Right forelimb (tissue), 1 donor: ENCODE measurements at regions not wholly inside any gene's neighbourhood (a gene's known extent, or its start where the extent isn't known, plus 50 kb on each side); places are given as distances from the start of the nearest gene placed in this dataset.

ENCODE experiments used
- DNase-seq: peaks from one replicate; pipeline ENCODE4 v3.0.0-alpha.2; 2018

DNA sequence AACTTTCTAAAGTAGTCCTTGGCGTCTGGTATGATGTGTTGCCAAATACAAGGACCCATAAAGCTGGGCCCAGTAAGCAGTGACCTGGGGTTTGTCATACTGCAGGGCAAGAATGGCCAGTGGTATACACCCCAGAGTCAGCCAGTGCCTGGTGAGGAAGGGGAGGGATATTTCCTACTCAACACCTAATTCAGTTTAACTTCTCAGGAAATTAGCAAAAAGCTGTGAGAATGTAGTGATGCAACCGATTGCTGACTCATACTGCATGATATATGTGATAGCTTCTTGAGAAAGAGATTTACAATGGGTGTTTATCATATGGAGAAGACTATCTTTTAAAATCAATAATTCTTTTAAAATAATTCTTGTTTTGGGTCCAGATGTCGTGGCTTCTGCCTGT lies 889.3 kb upstream of the CELF2 start:
- DNase-seq, result no peak

- DNase-seq, result no peak
Observed at GRCh38 chr10:10130686-10131085, 887.0 kb upstream of the CELF2 start.

DNA sequence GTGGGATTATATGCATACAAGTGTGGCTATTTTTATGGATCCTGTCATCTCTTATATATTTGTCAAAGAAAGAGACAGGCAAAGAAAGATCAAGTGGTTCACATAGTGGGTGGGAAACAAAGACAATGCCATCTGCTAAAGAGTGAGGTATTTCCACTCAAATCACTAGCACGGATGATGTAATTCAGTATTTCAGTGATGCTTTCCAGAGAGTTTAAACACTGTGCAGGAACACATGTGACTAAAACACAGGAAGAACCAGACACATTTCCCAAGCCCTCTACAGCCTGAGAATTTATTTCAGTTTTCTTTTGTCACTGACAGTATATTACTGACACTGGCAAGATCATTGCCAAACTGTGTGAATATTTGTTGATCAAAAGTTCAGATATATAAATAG lies 885.7 kb upstream of the CELF2 start:
- no peak for DNase-seq

- no peak for DNase-seq
Observed at GRCh38 chr10:10133281-10133680, 884.4 kb upstream of the CELF2 start.

DNA sequence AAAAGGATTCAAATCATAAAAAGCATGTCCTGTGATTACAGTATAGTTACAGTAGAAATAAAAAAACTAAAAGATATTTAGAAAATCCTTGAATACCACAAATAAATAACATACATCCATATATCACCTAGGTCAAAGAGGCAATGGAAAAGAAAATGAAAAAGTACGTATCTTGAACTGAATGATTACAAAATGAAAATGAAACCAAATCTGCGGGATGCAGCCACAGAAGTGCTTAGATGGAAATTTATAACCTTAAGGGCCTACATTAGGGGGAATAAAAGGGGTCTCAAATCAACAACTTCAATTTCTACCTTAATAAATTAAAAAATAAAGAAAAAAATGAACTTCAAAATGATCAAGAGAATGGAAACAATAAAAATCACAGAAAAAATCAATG lies 879.0 kb upstream of the CELF2 start:
- DNase-seq, result no peak

GRCh38 chr10:10141782-10142382 lies 875.8 kb upstream of the CELF2 start:
- no peak for DNase-seq

DNA sequence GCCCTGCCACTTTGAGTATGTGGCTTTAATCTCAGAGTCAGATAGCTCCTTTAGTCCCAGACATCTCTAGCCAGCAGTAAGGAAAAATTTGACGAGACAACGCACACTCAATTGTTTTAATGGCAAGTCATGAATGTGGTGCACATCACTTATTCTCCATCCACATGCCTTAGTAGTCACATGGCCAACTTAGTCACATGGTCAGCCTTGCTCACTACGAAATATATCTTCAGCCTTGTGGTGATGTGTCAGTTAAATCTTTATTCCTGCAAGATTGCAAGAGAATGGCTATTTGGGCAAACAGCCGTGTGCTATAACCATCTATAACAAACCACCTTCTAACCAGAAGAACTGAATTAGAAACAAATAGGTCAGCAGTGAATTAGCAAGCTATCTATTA lies 871.1 kb upstream of the CELF2 start:
- no peak for DNase-seq

GRCh38 chr10:10149899-10150298 lies 867.8 kb upstream of the CELF2 start:
- no peak for DNase-seq

DNA sequence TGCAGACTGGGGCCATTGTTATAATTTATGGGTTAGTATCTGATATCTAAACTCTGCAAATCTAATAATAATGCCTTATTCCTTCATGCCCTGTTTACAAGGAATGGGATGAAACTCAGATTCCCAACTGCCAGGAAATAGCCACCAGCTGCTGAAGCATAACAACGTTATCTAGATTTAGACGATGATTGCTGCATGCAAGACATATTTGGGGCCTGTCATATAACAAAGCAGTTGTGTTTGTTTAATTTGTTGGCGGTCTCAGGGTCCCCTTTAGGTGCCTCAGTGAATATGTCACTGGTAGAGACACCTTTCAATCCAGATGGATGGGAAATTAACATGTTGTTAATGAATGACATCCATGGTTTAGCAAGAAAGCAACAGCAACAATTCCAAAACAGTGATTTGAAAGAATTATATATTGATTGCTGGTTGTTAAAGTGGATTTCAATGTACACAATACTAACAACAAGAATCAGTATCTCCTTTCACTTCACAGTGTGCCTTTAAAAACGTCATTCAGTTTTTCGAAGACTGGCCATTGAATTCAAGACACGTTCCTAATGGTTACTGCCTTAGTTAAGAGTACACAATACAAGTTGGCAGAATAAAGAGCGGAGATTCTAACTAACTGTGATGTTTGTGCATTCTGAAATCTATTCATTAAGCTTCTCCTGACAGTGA lies 860.6 kb upstream of the CELF2 start:
- no peak for DNase-seq

DNA sequence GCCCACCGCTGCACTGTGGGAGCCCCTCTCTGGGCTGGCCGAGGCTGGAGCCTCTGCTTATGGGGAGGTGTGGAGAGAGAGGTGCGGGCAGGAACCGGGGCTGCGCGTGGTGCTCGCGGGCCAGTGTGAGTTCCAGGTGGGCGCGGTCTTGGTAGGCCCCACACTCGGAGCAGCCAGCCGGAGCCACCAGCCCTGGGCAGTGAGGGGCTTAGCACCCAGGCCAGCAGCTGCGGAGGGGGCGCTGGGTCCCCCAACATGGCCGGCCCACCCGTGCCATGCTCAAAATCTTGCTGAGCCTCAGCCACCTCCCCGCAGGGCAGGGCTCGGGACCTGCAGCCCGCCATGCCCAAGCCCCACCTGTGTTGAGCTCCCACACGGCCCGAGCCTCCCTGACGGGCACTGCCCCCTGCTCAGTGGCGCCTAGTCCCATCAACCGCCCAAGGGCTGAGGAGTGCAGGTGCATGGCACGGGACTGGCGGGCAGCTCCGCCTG lies 856.8 kb upstream of the CELF2 start:
- DNase-seq, result no peak

GRCh38 chr10:10164848-10165247 lies 852.8 kb upstream of the CELF2 start:
- no peak for DNase-seq

GRCh38 chr10:10165415-10165814 lies 852.3 kb upstream of the CELF2 start:
- DNase-seq, result no peak

DNA sequence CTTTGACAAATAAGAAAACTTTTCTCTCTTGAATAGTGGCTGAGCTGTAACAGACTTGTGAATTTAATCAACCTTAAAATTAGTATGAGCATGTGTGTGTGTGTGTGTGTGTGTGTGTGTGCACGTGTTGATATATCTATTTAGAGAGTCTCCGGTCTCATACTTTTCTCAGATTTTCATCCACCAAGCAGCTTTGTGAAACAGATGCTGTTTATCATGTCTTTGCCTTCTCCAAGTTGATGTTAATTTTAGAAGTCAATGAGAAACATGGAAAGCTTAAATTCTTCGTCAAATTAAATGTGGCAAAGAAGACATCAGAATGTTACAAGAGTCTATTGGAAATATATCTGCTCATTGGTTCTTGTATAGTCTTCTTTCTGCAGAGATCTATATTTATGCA lies 839.2 kb upstream of the CELF2 start:
- no peak for DNase-seq

DNA sequence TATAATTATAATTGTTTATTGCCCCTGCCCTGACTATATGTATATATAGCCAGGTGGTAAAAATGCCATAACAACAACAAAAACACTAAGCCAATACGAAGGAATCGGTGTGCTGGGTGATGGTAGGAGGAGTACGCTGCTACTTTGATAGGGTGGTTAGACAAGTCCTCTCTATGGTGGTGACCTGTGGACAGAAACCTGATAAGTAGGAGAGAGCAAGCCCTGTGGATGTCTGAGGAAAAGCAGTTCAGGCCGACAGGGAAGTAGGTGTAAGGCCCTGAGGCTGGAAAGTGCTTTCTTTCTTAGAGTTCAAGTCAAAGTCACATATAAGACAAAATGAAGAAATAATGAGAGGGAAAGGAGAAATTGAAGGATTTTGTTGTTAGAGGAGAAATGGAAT lies 823.8 kb upstream of the CELF2 start:
- DNase-seq, result no peak

DNA sequence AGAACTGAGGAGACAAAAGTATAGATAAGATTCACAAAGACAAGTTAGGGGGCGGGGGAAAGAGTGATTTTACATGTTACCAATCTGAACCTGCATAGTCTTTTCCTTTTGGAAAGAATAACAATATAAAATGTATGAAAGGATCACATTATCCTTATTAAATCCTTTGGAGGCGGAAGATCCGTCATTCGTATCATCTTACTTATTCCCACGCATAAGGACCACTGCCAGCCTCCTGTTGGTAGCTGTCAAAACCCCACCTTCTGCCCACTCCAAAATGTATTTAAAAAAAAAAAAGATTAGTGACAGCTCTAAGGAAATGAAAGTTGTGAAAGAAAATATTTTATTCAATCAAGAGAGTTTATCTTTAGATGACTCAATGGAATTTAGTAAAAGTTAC lies 821.0 kb upstream of the CELF2 start:
- no peak for DNase-seq

DNA sequence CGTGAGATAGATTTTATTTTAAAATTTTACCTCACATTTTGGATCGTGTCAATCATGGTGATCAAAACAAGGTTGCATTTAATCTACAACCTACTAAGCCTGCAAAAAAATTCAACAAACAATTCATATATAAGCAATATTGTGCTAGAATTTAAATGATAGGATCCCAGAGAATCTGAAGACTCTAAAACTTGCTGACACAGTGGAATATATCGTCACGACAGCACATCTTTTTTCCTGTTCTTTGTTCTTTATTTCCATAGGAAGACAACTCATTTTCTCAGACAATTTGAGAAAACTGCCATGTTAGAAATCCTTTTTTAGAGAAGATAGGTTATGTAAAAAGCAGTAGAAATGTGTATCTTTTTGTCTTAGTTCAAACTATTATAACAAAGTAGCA lies 820.2 kb upstream of the CELF2 start:
- DNase-seq, result no peak

DNA sequence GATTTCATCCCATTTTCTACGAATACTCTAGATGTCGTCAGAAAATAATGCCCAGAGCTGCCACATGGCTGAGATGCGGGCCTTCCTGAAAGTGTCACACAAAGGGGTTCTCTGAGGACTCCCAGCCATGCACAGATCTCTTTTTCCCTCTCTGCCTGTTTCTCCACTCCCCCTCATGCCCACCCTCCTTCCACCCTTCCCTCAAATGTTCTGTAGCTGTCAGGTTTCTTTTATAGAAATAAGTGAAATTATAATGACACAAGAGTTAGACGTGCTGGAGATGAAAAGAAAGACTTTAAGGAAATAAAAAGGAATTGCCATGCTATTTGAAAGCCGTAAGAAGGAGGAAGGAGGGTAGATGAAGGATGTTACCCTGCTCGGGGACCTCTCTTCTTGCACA lies 819.3 kb upstream of the CELF2 start:
- DNase-seq, result no peak

DNA sequence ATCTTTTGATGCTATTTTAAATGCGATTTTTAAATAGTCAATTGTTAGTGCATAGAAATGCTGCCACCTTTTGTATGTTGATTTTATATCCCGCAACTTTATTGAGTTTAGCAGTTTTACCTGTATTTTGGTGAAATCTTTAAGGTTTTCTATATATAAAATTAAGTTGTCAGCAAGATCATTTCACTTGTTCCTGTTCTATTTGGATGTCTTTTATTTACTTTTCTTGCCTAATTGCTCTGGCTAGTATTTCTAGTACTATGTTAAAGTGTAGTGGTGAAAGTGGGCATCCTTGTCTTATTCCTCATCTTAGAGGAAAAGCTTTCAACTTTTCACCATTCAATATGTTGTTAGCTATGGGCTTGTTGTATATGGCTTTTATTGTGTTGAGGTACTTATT lies 813.3 kb upstream of the CELF2 start:
- DNase-seq, result no peak

DNA sequence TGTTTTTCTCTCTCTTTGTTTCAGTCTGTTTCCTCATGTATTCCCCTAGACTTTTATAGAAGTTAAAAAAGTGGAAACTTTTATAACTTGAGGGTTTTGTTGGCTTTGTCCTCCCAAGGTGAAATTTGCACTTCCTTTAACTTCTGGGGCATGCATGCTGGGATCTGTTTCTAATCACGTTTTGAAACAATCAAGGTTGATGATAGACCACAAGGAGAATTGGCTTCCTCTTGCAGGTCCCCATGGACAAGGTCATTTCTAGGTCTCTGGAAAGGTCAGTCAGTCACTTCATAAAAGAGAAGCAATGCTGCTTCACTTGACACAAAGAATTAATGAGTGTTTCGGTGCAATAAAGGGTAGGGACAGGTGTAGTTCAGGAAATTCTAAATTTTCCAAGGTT lies 811.8 kb upstream of the CELF2 start:
- no peak for DNase-seq

GRCh38 chr10:10207538-10207937 lies 810.1 kb upstream of the CELF2 start:
- no peak for DNase-seq

- DNase-seq, result no peak
Observed at GRCh38 chr10:10208196-10208595, 809.5 kb upstream of the CELF2 start.

DNA sequence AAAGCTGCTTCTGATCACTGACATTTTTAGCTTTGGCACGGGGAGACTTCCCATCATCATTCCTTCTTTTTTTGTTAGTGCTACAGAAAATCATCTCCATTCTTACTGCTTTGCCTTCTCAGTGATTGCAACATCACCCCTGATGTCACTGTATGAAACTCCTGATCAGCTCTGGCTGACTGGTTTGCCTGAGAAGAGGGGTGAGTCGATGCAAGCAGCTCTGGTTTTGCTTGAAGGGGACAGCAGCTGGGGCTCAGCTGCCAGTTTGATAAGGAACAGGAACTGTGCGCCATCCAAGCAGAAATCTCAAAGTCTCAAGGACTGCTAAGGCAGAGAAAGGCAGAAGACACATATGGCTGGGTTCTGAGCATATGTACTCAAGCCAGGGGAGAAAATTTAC lies 808.5 kb upstream of the CELF2 start:
- DNase-seq, result no peak

DNA sequence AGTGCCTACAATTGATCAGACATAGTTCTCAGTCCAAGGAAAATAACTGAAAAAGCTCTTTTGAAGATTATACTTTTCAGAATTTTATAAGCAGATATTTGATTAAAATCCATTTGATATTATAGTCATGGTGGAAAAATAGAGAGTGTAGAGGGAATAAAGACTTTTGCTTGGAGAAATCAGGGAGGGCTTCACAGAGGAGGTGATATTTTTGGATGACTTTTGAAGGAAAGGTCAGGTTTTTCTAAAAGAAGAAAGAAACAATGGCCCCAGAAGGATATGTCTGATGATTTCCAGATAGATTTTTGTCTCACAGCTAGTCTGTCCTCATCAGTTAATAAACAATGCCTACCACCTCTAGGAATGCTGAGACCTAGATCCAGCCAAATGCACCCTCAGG lies 806.3 kb upstream of the CELF2 start:
- no peak for DNase-seq

DNA sequence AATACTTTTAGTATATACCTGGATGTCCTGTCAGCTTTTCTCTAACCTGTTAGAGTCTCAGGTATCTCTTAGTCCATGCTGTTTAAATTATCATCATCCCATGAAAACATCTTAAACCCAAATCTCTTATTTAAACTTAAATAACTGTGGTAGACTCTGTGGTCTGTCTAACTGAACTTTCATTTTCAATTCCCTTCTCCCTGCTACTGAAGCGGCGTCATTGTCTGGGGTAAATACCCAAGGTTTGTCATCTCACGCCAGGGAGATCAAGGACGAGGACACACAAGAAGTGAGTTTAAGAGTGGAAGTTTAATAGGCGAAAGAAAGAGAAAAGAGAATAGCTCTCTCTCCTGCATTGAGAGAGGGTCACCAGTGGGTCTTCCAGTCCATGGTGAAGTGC lies 804.4 kb upstream of the CELF2 start:
- no peak for DNase-seq

DNA sequence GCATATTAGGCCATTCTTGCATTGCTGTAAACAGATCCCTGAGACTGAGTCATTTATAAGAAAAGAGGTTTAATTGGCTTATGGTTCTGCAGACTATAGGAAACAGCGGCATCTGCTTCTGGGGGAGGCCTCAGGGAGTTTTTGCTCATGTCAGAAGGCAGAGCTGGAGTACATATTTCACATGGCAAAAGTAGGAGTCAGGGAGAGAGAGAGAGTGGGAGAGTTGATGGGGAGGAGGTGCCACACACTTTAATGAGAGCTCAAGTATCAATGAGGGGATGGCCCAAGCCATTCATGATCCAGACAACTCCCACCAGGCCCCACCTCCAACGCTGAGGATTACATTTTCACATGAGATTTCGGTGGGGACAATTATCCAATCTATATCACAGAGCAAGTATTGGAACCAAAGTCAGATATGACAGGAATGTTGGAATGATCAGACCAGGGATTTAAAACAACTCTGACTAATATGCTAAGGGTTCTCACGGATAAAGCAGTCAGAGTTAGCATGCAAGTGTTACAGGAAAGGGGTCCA lies 795.3 kb upstream of the CELF2 start:
- DNase-seq, result no peak
